ENCODE measurements at regions not wholly inside any gene's neighbourhood (a gene's known extent, or its start where the extent isn't known, plus 50 kb on each side); places are given as distances from the start of the nearest gene placed in this dataset.

DNA sequence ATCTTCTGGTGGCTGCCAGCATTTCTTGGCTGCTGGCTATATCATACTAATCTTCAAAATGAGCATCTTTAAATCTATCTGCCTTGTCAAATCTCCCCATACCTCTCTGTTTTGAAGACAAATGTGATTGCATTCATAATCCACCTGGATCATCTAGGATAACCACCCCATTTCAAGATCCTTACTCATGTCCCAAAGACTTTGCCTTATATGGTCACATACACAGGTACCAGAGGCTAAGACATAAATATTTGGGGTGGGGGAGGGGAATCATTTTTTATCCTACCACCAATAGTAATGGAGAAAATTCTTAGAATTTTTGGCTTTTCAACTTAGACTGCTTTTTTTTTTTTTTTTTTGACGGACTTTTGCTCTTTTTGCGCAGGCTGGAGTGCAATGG lies 970.8 kb downstream of the PLOD2 start:
- TF ChIP-seq, protein P1, sequence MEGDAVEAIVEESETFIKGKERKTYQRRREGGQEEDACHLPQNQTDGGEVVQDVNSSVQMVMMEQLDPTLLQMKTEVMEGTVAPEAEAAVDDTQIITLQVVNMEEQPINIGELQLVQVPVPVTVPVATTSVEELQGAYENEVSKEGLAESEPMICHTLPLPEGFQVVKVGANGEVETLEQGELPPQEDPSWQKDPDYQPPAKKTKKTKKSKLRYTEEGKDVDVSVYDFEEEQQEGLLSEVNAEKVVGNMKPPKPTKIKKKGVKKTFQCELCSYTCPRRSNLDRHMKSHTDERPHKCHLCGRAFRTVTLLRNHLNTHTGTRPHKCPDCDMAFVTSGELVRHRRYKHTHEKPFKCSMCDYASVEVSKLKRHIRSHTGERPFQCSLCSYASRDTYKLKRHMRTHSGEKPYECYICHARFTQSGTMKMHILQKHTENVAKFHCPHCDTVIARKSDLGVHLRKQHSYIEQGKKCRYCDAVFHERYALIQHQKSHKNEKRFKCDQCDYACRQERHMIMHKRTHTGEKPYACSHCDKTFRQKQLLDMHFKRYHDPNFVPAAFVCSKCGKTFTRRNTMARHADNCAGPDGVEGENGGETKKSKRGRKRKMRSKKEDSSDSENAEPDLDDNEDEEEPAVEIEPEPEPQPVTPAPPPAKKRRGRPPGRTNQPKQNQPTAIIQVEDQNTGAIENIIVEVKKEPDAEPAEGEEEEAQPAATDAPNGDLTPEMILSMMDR (IDR thresholded peaks at IDR 0.05): no peak
- TF ChIP-seq POLR2AphosphoS5 (IDR thresholded peaks at IDR 0.05) (no peak), POLR2A (IDR thresholded peaks at IDR 0.05) (no peak)
